Endothelial cell of hepatic sinusoid (primary cell): ENCODE measurements at regions not wholly inside any gene's neighbourhood (a gene's known extent, or its start where the extent isn't known, plus 50 kb on each side); places are given as distances from the start of the nearest gene placed in this dataset.
"Not testable (repeated sequence)": the region's sequence is repeated elsewhere in the genome, so short reads cannot be mapped to it uniquely, and the experiment has no call there.

Source experiments
- in situ Hi-C: cut with HindIII; loops from 2 replicates; pipeline ENCODE4 v1.10.0; 2017; ENCODE audit warnings: low sequenced_read_pairs

DNA sequence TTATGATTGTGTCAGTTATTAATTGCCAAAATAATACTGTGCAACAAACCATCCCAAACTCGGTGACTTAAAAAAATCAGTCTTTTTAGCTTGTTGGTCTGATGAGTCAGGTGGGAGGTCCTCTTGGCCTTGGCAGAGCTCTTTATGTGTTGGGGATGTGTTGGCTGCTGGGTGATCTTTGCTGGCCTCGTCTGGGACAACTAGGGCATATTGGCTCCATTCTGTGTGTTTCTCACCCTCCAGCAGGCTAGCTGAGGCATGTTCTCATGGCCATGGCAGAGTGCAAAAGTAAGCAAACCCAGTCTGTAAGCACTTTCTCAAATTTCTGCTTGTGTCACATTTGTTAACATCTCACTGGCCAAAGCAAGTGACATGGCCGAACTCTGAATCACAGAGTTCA lies 251.6 kb downstream of the RPLP1 start:
- in situ Hi-C loops, result no loop called here

DNA sequence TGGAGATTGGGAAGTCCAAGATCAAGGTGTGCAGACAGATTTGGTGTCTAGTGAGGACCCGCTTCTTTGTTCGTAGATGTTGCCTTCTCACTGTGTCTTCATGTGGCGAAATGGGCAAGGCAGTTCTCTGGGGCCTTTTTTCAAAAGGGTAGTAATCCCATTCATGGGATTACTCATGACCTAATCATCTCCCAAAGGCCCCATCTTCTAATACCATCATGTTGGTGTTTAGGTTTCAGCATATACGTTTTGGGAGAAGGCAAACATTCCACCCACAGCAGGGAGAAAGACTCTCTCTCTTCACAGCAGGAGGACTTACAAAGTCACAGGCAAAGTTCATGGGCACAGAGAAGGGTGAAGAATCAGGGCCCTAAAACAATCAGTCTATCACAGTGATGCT lies 252.1 kb downstream of the RPLP1 start:
- in situ Hi-C loops, result no loop called here

DNA sequence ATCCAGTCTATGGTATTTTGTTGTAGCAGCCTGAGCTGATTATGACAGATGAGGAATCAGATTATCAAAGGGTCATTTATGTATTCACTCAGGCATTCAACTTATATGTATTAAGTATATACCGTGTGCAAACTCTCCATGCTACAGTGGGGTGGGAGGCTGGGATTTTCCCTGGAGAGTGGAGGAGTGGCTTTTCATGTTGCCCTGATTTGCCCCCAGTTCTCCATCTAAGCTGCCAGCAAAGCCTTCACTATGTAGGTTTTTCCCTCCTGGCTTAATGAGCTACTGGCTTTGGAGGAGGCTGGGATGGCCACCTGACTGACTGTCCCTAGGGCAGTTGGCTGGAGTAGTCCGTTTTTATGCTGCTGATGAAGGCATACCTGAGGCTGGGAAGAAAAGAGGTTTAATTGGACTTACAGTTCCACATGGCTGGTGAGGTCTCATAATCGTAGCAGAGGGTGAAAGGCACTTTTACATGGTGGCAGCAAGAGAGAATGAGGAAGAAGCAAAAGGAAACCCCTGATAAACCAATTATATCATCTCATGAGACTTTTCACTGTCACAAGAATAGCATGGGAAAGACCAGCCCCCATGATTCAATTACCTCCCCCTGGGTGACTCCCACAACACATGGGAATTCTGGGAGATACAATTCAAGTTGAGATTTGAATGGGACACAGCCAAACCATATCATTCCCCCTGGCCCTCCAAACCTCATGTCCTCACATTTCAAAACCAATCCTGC lies 253.9 kb downstream of the RPLP1 start:
- in situ Hi-C loops, result no loop called here

DNA sequence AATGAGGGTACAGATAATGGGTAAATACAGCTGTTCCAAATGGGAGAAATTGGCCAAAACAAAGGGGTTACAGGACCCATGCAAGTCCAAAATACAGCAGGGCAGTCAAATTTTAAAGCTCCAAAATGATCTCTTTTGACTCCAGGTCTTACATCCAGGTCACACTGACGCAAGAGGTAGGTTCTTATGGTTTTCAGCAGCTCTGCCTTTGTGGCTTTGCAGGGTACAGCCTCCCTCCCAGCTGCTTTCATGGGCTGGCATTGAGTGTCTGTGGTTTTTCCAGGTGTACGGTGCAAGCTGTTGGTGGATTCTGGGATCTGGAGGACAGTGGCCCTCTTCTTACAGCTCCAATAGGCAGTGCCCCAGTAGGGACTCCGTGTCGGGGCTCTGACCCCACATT lies 254.6 kb downstream of the RPLP1 start:
- in situ Hi-C loops, result not testable (repeated sequence)

DNA sequence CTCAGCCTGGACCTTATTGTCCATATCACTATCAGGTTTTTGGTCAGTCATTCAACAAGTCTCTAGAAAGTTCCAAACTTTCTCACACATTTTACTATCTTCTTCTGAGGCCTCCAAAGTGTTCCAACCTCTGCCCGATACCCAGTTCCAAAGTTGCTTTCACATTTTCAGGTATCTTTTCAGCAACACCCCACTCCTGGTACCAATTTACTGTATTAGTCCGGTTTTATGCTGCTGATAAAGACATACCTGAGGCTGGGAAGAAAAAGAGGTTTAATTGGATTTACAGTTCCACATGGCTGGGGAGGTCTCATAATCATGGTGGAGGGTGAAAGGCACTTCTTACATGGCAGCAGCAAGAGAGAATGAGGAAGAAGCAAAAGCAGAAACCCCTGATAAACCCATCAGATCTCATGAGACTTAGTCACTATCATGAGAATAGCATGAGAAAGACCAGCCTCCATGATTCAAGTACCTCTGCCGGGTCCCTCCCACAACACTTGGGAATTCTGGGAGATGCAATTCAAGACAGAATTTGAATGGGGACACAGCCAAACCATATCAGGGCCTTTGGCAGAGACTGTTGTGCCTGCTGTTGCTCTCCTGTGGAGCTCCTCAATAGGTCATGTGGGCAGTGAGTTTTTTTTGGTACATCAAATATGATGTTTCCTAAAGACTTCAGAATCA lies 256.0 kb downstream of the RPLP1 start:
- in situ Hi-C loops, result not testable (repeated sequence)

DNA sequence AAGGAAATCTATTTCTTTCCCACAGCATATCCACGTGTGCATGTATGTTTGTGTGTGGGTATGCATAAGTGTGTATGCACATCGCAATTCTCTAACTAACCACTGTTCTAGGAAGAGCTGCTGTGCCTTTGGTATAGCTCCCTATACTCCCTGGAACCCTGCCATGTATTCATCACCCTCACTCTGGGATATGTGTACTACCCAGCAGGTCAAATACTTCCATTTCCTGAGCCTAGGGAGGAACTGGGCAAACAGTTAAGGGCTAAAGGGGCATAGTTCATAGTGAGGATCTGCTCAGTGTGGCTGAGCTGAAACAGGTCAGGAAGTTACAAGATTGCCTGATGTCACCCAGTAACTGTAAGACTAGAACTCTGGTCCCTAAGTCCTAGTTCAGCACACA lies 260.4 kb downstream of the RPLP1 start:
- in situ Hi-C loops, result no loop called here

DNA sequence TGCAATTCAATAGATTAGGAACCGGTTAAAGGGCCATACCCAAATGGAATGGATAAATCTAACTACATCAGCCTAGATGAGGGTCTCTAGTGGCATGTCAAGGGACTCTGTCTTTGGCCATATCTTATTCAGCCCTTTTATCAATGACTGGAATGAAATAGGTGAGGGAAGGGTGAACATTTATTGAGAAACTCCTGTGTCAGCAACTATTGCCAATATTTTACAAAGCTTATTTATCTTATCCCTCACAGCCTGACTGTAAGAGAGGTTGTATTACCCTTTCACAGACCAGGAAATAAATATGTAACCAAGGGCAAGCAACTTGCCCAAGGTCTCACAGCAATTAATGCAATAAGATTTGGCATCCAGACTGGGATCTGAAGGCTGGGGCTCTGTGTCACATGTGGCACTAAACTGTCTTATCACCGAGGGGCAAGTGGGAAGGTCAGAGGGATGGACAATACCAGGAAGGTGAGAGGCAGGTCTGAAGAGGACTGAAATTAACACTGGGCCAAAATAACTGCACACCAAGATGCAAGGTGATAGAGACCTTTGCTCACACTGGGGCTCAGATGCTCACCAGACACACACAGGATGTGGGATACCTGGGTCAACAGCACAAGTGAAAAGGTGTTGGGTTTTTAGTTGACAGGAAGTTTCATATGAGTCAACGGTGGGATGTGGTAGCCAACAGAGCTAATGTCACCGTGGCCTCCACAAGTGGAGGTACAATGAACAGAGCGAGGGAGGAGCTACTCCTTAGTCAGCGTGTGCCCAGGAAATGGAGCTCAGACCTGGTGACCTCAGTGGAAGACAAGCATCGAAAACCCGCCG lies 261.3 kb downstream of the RPLP1 start:
- in situ Hi-C loops, result no loop called here

DNA sequence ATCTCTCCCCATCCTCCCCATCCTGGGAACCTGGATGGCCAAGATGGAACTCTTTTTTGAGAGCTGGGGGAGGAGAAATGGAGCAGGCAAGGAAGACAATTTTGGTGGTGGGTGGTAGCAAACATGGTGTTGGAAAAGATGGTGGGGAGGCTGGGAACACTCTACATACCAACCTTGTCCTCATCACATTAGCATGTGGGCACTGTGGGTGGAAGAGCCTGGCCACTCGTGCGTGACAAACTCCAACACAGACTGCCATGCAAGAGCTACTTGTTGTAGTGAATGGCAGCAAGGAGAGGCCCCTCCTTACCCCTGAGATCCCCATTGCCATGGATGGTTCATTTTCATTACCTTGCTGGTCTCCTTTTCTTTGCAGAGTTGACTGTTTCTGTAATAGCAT lies 262.6 kb downstream of the RPLP1 start:
- in situ Hi-C loops, result no loop called here

DNA sequence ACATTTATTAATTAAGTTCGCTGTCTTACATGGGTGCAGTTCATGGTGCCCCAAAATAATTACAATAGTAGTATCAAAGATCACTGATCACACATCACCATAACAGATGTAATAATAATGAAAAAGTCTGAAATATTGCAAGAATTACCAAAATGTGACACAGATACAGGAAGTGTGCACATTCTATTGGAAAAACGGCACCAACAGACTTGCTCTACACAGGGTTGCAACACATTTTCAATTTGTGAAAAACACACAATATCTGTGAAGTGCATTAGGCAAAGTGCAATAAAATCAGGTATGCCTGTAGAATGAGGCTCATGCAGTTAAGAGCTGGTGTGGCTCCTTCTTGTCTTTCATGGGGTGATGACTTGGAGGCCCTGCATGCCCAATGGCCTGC lies 265.8 kb downstream of the RPLP1 start:
- in situ Hi-C loops, result no loop called here

DNA sequence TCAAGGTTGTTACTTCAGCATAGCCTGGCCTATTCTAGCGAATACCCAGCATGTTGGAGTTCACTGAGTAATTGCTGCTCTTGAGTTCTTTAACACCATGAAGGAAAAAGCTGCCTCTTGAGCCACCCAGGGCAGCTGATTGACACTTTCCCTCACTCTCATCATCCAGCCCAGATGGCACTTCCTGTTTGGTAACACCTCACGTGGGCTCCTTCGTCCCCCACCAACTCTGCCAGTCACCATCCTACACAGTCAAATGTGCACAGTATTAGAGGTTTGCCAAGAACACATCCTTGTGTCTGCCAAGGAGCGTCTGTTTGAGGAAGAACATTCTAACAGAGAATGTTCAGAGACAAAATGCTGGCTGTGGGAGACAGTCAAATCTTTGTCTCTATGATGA lies 266.3 kb downstream of the RPLP1 start:
- in situ Hi-C loops, result no loop called here

DNA sequence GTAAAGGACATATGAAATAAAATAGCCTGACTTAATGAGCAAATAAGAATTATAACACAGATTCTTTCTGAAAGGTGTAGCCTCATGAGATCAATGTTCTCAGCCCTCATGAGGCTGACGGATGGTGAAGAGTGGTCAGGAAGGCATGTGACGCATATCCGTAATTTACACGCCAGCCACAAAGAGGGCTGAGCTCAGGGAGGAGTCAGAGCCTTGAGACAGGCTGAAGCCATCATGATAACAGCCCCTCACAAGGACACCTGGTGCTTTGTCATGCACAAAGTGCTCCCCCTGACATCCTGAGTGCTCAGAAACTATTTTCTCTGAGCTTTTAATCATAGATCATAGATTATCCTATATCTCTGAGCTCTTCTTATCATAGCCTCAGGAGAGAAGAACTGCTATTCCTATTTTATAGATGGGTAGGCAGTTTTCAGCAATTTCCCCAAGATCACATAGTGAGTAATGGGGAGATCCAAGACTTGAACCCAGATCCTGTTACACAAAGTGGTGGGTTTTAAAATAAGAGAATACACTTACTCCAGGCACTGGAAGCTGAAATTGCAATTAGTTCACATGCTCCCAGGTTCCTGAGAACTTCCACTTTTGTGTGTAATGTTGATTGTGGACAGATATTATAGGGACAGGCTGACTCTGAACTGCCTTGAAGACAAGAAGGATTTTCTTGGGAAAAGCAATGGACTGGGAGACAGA lies 267.1 kb downstream of the RPLP1 start:
- in situ Hi-C loops, result no loop called here

DNA sequence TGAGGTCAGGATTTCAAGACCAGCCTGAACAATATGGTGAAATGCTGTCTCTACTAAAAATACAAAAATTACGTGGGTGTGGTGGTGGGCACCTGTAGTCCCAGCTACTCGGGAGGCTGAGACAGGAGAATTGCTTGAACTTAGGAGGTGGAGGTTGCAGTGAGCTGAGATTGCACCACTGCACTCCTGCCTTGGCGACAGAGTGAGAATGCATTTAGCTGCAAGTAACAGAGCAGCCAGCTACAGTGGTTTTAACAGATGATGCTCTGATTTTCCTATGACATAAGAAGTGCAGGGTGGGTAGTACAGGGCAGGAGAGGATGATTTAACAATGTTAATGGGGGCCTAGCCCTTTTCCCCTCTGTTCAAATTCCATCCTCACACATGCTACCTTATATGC lies 267.9 kb downstream of the RPLP1 start:
- in situ Hi-C loops, result no loop called here

DNA sequence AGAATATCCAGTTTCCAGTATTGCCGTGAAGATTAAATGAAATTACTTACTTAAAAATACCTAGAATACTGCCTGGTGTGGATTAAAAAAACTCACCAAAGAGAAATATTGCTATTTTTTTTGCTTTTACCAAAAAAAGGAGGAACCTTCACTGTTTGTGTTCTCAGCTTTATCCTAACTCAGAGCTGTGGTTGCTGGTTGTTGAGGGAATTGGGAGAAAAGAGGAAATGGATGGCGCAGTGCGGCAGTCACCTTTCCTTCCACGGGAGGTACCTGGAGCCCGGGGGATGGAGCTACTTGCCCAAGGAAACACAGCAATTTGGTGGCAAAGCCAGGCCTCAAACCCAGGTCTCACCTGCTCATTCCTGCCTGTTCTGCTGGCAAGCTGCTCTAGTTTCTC lies 270.3 kb downstream of the RPLP1 start:
- in situ Hi-C loops, result no loop called here

DNA sequence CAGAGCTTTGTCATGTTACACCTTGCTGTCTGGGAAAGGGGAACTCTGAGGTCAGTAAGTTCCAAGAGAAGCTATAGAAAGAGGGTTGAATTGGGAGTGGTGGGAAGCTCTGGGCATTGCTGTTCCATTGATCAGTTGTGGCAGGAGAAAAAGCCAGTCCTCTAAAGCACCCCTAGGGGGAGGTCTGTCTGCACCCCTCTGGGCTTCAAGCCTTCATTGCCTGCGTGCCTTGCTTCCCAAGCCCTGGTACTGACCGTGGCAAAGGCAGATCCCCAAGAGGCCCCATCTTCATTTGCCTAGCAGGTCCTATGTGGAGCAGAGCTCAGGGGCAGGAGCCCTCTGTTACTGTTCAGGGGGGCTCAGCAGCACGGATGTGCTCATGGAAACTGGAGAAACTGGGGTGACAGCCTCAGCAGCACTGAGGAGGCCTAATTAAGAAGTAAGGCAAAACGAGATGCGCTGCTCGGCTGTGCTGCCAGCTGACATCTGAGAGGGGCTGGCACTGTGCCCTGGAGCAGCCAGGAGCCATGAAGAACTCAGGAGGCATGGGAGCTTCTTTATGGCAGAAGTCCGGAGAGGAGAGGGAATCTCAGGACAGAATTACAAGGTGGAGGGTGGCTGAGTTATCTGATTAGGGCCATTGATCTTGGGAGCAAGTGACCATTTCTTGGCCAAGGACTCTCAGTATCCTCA lies 270.9 kb downstream of the RPLP1 start:
- in situ Hi-C loops, result no loop called here

DNA sequence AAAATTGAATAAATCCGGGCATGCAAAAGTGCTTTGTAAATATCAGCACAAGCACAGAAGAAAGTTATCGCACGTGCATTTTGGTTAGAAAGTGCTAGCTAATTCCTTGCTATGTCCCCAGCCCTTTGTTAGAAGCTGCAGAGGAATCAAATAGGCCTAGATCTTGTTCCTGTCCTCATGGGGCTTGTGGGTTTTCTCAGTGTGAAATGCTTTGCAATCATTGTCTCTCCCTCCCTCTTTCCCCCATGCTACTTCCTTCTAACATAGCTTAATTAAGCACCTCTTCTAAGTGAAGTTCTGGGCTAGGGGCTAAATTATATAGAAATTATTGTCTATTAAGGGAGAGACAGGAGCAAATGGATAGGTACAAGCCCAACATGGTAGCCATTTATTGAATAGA lies 271.7 kb downstream of the RPLP1 start:
- in situ Hi-C loops, result no loop called here

DNA sequence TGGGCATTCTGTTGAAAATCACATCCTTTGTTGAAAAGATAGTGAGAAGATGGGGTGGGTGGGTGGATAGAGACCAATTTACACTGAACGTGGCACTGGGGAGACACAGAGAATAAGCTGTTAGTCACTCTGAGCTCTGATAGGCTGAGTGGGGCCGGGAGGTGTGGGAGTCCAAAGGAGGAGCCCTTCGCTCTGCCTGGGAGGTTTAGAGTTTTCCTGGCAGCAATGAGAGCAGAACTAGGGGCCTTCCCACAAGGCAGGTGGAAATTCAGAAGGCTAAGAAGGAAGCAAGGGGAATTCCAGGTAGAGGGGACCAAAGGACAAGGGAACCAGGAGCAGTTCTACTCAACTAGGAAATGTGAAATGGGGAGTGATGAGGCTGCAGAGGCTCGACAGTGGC lies 272.7 kb downstream of the RPLP1 start:
- in situ Hi-C loops, result no loop called here

DNA sequence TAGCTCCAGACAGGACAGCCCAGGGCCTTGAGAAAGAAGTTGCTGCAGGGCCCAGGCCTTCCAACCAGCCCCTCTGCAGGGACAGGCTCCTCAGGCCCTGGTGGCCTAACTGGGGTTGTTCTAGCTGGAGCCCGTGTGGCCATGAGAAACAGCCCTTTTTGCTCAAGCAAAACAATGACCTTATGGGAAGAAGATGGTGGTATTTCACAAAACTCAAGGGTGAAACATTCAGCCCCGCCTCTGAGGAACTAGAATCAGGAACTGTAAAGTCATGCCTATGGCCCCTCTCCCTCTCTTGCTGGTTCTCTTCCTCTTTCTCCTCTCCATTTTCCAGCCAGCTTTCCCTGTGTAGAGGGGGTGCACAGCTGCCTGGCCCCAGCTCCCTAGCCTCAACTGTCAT lies 273.3 kb downstream of the RPLP1 start:
- in situ Hi-C loops, result no loop called here

DNA sequence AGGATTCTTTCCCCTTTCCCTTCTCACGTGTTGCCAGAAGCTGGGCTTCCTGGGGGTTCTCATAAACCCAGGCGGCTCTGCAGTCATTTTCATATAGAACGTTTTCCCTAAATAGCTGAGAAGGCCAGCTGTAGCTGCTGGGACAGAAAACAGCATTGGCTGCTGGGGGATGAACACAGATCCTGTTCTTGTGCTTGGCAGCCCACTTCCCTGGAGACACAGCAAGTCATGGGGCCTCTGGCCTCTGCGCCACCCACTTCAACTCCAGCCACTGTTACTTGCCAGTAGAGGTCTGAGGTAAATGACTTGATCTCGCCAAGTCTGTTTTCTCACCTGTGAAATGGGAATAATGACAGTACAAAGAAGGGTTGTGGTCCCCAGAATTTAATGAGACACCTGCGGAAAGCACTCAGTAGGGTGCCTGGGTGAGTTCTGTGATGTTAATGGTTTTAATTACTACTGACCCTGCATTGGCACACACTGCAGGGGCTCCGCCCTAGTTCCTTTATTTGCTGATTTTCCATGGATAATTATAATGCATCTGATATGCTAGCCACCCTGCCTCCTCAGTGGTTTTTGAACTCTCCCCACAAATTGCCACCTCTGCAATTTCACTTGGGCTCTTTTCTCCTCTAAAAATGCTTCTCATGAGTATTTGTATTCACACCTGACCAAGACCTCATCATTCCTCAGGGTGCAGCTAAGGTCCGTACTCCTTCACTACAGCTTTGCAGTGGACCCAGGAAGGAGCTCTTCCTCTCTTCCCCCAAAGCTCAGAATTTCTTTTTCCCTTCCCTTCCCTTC lies 274.7 kb downstream of the RPLP1 start:
- in situ Hi-C loops, result no loop called here

DNA sequence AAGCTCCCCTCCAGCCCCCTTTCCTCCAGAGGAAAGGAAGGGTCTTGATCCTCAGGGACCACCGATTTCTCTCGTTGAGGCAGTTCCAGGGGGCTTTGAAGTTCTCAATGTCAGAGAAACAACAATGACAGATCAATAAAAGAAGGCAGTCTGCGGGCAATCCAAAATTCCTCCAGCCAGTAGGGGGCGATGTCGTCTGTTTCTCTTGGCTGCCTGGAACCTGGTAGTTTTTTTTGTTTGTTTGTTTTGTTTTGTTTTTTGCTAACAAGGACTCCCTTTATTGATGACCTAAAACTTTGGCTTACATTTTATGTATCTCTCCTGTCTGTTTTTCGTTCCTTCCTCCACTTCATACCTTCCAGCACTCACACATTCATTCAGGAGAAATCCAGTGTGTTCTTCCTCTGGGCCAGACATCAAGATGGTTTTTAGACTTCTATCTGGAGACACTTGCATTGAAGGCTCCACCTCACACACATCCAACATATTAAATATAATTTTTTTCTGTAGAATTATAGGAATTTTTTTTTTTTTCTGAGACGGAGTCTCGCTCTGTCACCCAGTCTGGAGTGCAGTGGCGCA lies 276.6 kb downstream of the RPLP1 start:
- in situ Hi-C loops, result no loop called here
